HCT116 (cell line): ENCODE measurements at regions not wholly inside any gene's neighbourhood (a gene's known extent, or its start where the extent isn't known, plus 50 kb on each side); places are given as distances from the start of the nearest gene placed in this dataset.

Source experiments
- ATAC-seq: fragments of 200-7000 bp; cut with Tn5 transposase; 2 replicates; pipeline ENCODE4 v1.9.1; 2020; ENCODE audit warnings: mild to moderate bottlenecking, moderate library complexity
- BruUV-seq: library from RNA; stranded (reverse); fragments of 400-500 nt; replicated peaks from 2 replicates; lab custom pipeline; 2021; lab: Mats Ljungman, UMichigan
- CTCF ChIA-PET: fragments of 300-600 bp; sonication (Branson Sonifier 250); formaldehyde crosslinking; loops from one replicate; lab custom pipeline; 2021; ENCODE audit warnings: antibody characterized with exemption; lab: Charles Lee
- POLR2A ChIA-PET: fragments of 300-600, 350-600 bp; sonication (Branson Sonifier 250); formaldehyde crosslinking; loops from one replicate; lab custom pipeline; 2021; ENCODE audit warnings: antibody characterized with exemption; lab: Charles Lee
- RAD21 ChIA-PET, 2 experiments: fragments of 300-600 bp; sonication (Branson Sonifier 250); formaldehyde crosslinking; loops; one replicate each; lab custom pipeline; 2023; ENCODE audit warnings: low total read pairs in 2 of 2; ENCODE audit not compliant: uncharacterized antibody in 2 of 2, unreplicated experiment in 2 of 2, low non-redundant PET in 1 of 2; lab: Charles Lee
- DNase-seq: peaks from one replicate; pipeline ENCODE4 v3.0.0-alpha.2; 2010; ENCODE audit warnings: low read depth, low spot score
- H2AFZ ChIP-seq: fragments of 200-600 bp; shearing (Covaris generic), sonication (generic); 2 replicates; pipeline ENCODE4 v1.6.1; 2017; ENCODE audit warnings: low read depth, mixed run types, mixed read lengths, antibody characterized with exemption, low read length; ENCODE audit not compliant: poor library complexity, severe bottlenecking
- H3K27ac ChIP-seq: 2 replicates; pipeline ENCODE4 v1.5.1; 2012; ENCODE audit warnings: low read depth, low read length
- H3K27me3 ChIP-seq: fragments of 200-600 bp; sonication (generic); 2 replicates; pipeline ENCODE4 v1.6.1; 2016; ENCODE audit warnings: mixed run types, low read length, mixed read lengths; ENCODE audit not compliant: insufficient read depth
- H3K36me3 ChIP-seq, 2 experiments: fragments of 200-500 bp in 1 of 2; fragments of 200-600 bp in 1 of 2; sonication (Bioruptor generic) in 1 of 2; sonication (generic) in 1 of 2; 2 replicates each; pipeline versions ENCODE4 v1.5.1 to v1.6.1; 2014 to 2016; ENCODE audit warnings: low read length in 2 of 2, inconsistent platforms in 1 of 2, mixed read lengths in 1 of 2, mixed run types in 1 of 2; ENCODE audit not compliant: insufficient read depth in 2 of 2, control insufficient read depth in 1 of 2
- H3K4me1 ChIP-seq, 2 experiments: fragments of 200-600 bp in 1 of 2; sonication (generic) in 1 of 2; 2 replicates each; pipeline versions ENCODE4 v1.5.1 to v1.6.1; 2012 to 2017; ENCODE audit warnings: low read length in 2 of 2, inconsistent platforms in 1 of 2, mild to moderate bottlenecking in 1 of 2, mixed read lengths in 1 of 2, mixed run types in 1 of 2, moderate library complexity in 1 of 2; ENCODE audit not compliant: insufficient read depth in 2 of 2, control insufficient read depth in 1 of 2
- H3K4me2 ChIP-seq: fragments of 200-600 bp; sonication (generic); 2 replicates; pipeline ENCODE4 v1.6.1; 2017; ENCODE audit warnings: mixed run types, low read length, mixed read lengths
- H3K4me3 ChIP-seq, 2 experiments: fragments of 200-600 bp in 1 of 2; sonication (generic) in 1 of 2; replicated peaks in 1 of 2; 2 replicates each; pipeline ENCODE4 v1.5.1; 2011 to 2016; ENCODE audit warnings: low read length in 2 of 2, control low read depth in 1 of 2, low read depth in 1 of 2, mild to moderate bottlenecking in 1 of 2, mixed read lengths in 1 of 2, mixed run types in 1 of 2
- H3K79me2 ChIP-seq: fragments of 200-600 bp; sonication (generic); 2 replicates; pipeline ENCODE4 v1.6.1; 2017; ENCODE audit warnings: mild to moderate bottlenecking, mixed run types, low read length, moderate library complexity, mixed read lengths; ENCODE audit not compliant: insufficient read depth
- H3K9ac ChIP-seq: fragments of 200-600 bp; sonication (generic); 2 replicates; pipeline ENCODE4 v1.6.1; 2016; ENCODE audit warnings: low read length, mixed read lengths
- H3K9me2 ChIP-seq: fragments of 200-600 bp; sonication (generic), shearing (Covaris generic); 2 replicates; pipeline ENCODE4 v1.6.1; 2017; ENCODE audit warnings: mixed run types, mild to moderate bottlenecking, moderate library complexity; ENCODE audit not compliant: insufficient read depth
- H3K9me3 ChIP-seq, 2 experiments: fragments of 200-500 bp in 1 of 2; fragments of 200-600 bp in 1 of 2; sonication (Bioruptor generic) in 1 of 2; sonication (generic) in 1 of 2; 2 replicates each; pipeline ENCODE4 v1.6.1; 2014 to 2017; ENCODE audit warnings: low read length in 2 of 2, mixed read lengths in 2 of 2, inconsistent platforms in 1 of 2, low read depth in 1 of 2, mild to moderate bottlenecking in 1 of 2, mixed run types in 1 of 2, moderate library complexity in 1 of 2; ENCODE audit not compliant: control insufficient read depth in 1 of 2, insufficient read depth in 1 of 2
- H4K20me1 ChIP-seq: fragments of 200-600 bp; sonication (generic), shearing (Covaris generic); 2 replicates; pipeline ENCODE4 v1.6.1; 2017; ENCODE audit warnings: mixed run types, mild to moderate bottlenecking, moderate library complexity; ENCODE audit not compliant: insufficient read depth
- ATF3 ChIP-seq: IDR thresholded peaks from 2 replicates; pipeline ENCODE4 v1.6.1; 2012
- CTCF ChIP-seq, 3 experiments: fragments of 200-600 bp in 1 of 3; sonication (generic) in 1 of 3; IDR thresholded peaks in 2 of 3; conservative IDR thresholded peaks in 1 of 3; 2 replicates each; pipeline ENCODE4 v1.5.1; 2012 to 2017; ENCODE audit warnings: low read depth in 2 of 3, low read length in 2 of 3, antibody characterized with exemption in 1 of 3, borderline replicate concordance in 1 of 3, control low read depth in 1 of 3, mild to moderate bottlenecking in 1 of 3, mixed read lengths in 1 of 3, mixed run types in 1 of 3, moderate library complexity in 1 of 3; ENCODE audit not compliant: insufficient read depth in 1 of 3
- ELF1 ChIP-seq: IDR thresholded peaks from 2 replicates; pipeline ENCODE4 v1.6.1; 2012; ENCODE audit warnings: low read depth, borderline replicate concordance
- FOSL1 ChIP-seq: IDR thresholded peaks from 2 replicates; pipeline ENCODE4 v1.6.1; 2012; ENCODE audit warnings: low read depth
- MAX ChIP-seq: IDR thresholded peaks from 2 replicates; pipeline ENCODE4 v1.6.1; 2012
- RAD21 ChIP-seq: IDR thresholded peaks from 2 replicates; pipeline ENCODE4 v1.6.1; 2012; ENCODE audit warnings: low read depth, mild to moderate bottlenecking
- SIN3A ChIP-seq: IDR thresholded peaks from 2 replicates; pipeline ENCODE4 v1.6.1; 2012; ENCODE audit warnings: low read depth
- SP1 ChIP-seq: IDR thresholded peaks from 2 replicates; pipeline ENCODE4 v1.6.1; 2012; ENCODE audit warnings: low read depth
- SRF ChIP-seq: IDR thresholded peaks from 2 replicates; pipeline ENCODE4 v1.6.1; 2012; ENCODE audit warnings: low read depth
- TCF7L2 ChIP-seq: IDR thresholded peaks from 2 replicates; pipeline ENCODE4 v1.7.0; 2011; ENCODE audit warnings: borderline replicate concordance, inconsistent platforms; ENCODE audit not compliant: insufficient read depth, insufficient read length; ENCODE audit errors: extremely low read depth
- YY1 ChIP-seq: IDR thresholded peaks from 2 replicates; pipeline ENCODE4 v1.6.1; 2011; ENCODE audit warnings: low read length, low read depth, moderate library complexity, mild to moderate bottlenecking; ENCODE audit not compliant: insufficient replicate concordance; ENCODE audit errors: extremely low read depth
- ZBTB33 ChIP-seq: IDR thresholded peaks from 2 replicates; pipeline ENCODE4 v1.6.1; 2011; ENCODE audit warnings: mild to moderate bottlenecking, low read length, moderate library complexity; ENCODE audit not compliant: insufficient replicate concordance; ENCODE audit errors: extremely low read depth
- ZFX ChIP-seq: fragments of 450-650 bp; IDR thresholded peaks from 2 replicates; pipeline ENCODE4 v1.6.1; 2017
- intact Hi-C: fragments of 100-400 bp; cut with micrococcal nuclease; formaldehyde crosslinking; loops from 2 replicates; pipeline ENCODE4 v1.10.0; 2022

- no peak for ATAC-seq
- H3K9me2 ChIP-seq = no peaks in the 10 kb centered on the region
- H3K9me3 ChIP-seq = no peaks in the 10 kb centered on the region
- H2AFZ ChIP-seq = no peak overlapping the region
- no peaks in the 10 kb centered on the region for H3K27me3 ChIP-seq
- H3K4me3 ChIP-seq = no peak overlapping the region
- POLR2A ChIA-PET = no interaction called here
- H4K20me1 ChIP-seq = no peaks in the 10 kb centered on the region
- H3K27ac ChIP-seq = no peak overlapping the region
- no peak overlapping the region for H3K9ac ChIP-seq
- H3K36me3 ChIP-seq = no peaks in the 10 kb centered on the region
- no peak for TF ChIP-seq ELF1
- TF ChIP-seq RAD21 = no peak
- TF ChIP-seq FOSL1 = no peak
- no peak for TF ChIP-seq YY1
- TF ChIP-seq TCF7L2 = no peak
- no peak for TF ChIP-seq SIN3A
- TF ChIP-seq ATF3 = no peak
- no peak for TF ChIP-seq MAX
- no peak for TF ChIP-seq SP1
- TF ChIP-seq CTCF (IDR thresholded peaks at IDR 0.05 in 2 of 3, conservative IDR thresholded peaks at IDR 0.05 in 1 of 3; ENCODE audit: borderline replicate concordance in 1 of 3, insufficient read depth in 1 of 3, low read depth in 2 of 3, low read length in 2 of 3) = no peak
- TF ChIP-seq ZBTB33 = no peak
- TF ChIP-seq SRF = no peak
- no peak for TF ChIP-seq ZFX
- intact Hi-C loops = no loop called here
- no TSS peak for BruUV-seq
- no peak for DNase-seq
- H3K4me2 ChIP-seq = no peak overlapping the region
- peaks cover 0 to 3% of the 10 kb centered on the region in 2 experiments; a peak in 1 of 4 replicates for H3K4me1 ChIP-seq
- RAD21 ChIA-PET = no interaction called here
- CTCF ChIA-PET = no interaction called here
- H3K79me2 ChIP-seq = no peaks in the 10 kb centered on the region
Observed at GRCh38 chr15:77803487-77803886, 170.8 kb upstream of the LINGO1 start.
